ENCODE measurements at regions not wholly inside any gene's neighbourhood (a gene's known extent, or its start where the extent isn't known, plus 50 kb on each side); places are given as distances from the start of the nearest gene placed in this dataset.

- TF ChIP-seq CTCF (conservative IDR thresholded peaks at IDR 0.05 in 1 of 2, IDR thresholded peaks at IDR 0.05 in 1 of 2; ENCODE audit: low read depth in 1 of 2, low read length in 2 of 2), result no peak
- TF ChIP-seq EZH2 (IDR thresholded peaks at IDR 0.05; ENCODE audit: low read length, missing control alignments), result no peak
Observed at GRCh38 chr9:82273121-82273520, 284.5 kb downstream of the SPATA31D1 start.
